ENCODE measurements at regions not wholly inside any gene's neighbourhood (a gene's known extent, or its start where the extent isn't known, plus 50 kb on each side); places are given as distances from the start of the nearest gene placed in this dataset.
A peak's percentile ranks its signal among the peaks of the same experiment; 100 is the strongest.

- no peak for TF ChIP-seq CTCF (IDR thresholded peaks at IDR 0.05)
- no peak for TF ChIP-seq EP300 (IDR thresholded peaks at IDR 0.05)
- no peak for TF ChIP-seq POLR2A (IDR thresholded peaks at IDR 0.05)
- no peak for TF ChIP-seq POLR2AphosphoS5 (IDR thresholded peaks at IDR 0.05)
- no peak for DNase-seq (ENCODE audit: low spot score in 2 of 2)
- Histone ChIP-seq H3K4me3 (no peak overlapping the region), H3K4me1 (no peaks in the 10 kb centered on the region), H3K9me3 (no peaks in the 10 kb centered on the region), H3K27me3 (no peaks in the 10 kb centered on the region), H3K27ac (no peak overlapping the region), H3K36me3 (no peaks in the 10 kb centered on the region)
Measured at GRCh38 chr5:53416144-53416738, 64.2 kb upstream of the FST start.

- no peaks in the 10 kb centered on the region for H3K36me3 ChIP-seq
- no peaks in the 10 kb centered on the region for H3K27me3 ChIP-seq
- peak overlapping the region; percentile 30 for H3K27ac ChIP-seq
- TF ChIP-seq EP300 (IDR thresholded peaks at IDR 0.05) (no peak), POLR2AphosphoS5 (IDR thresholded peaks at IDR 0.05) (no peak), POLR2A (IDR thresholded peaks at IDR 0.05) (no peak), CTCF (IDR thresholded peaks at IDR 0.05) (no peak)
- no peaks in the 10 kb centered on the region for H3K9me3 ChIP-seq
- H3K4me3 ChIP-seq, result no peak overlapping the region
- WGBS, result 80% methylated on average over 4 of the region's 4 CpGs
- no peak for DNase-seq (ENCODE audit: low spot score in 2 of 2)
- H3K4me1 ChIP-seq, result no peaks in the 10 kb centered on the region
Measured at GRCh38 chr5:53418409-53418808, 62.0 kb upstream of the FST start.

- Histone ChIP-seq H3K4me3 (no peak overlapping the region), H3K27me3 (no peaks in the 10 kb centered on the region), H3K27ac (peak overlapping the region; percentile 58), H3K9me3 (no peaks in the 10 kb centered on the region), H3K4me1 (no peaks in the 10 kb centered on the region), H3K36me3 (no peaks in the 10 kb centered on the region)
- WGBS, result 66% methylated on average over 5 of the region's 5 CpGs
- no peak for DNase-seq (ENCODE audit: low spot score in 2 of 2)
- TF ChIP-seq POLR2AphosphoS5 (IDR thresholded peaks at IDR 0.05) (no peak), POLR2A (IDR thresholded peaks at IDR 0.05) (no peak), EP300 (IDR thresholded peaks at IDR 0.05) (no peak), CTCF (IDR thresholded peaks at IDR 0.05) (no peak)
Measured at GRCh38 chr5:53418826-53419658, 61.4 kb upstream of the FST start.

GRCh38 chr5:53422539-53422938 lies 57.9 kb upstream of the FST start:
- no peak for TF ChIP-seq EP300 (IDR thresholded peaks at IDR 0.05)
- TF ChIP-seq POLR2A (IDR thresholded peaks at IDR 0.05), result no peak
- TF ChIP-seq POLR2AphosphoS5 (IDR thresholded peaks at IDR 0.05), result no peak
- TF ChIP-seq CTCF (IDR thresholded peaks at IDR 0.05), result no peak
- WGBS, result 77% methylated on average over 3 of the region's 3 CpGs
- H3K9me3 ChIP-seq, result no peaks in the 10 kb centered on the region
- no peaks in the 10 kb centered on the region for H3K27me3 ChIP-seq
- H3K4me1 ChIP-seq, result peaks cover 12% of the 10 kb centered on the region
- no peak overlapping the region for H3K4me3 ChIP-seq
- no peak for DNase-seq (ENCODE audit: low spot score in 2 of 2)
- H3K36me3 ChIP-seq, result no peaks in the 10 kb centered on the region
- H3K27ac ChIP-seq, result no peak overlapping the region

- Histone ChIP-seq H3K27me3 (no peaks in the 10 kb centered on the region), H3K4me3 (no peak overlapping the region), H3K4me1 (peaks cover 12% of the 10 kb centered on the region), H3K27ac (no peak overlapping the region), H3K9me3 (no peaks in the 10 kb centered on the region), H3K36me3 (no peaks in the 10 kb centered on the region)
- 41% methylated on average over 1 of the region's 1 CpG for WGBS
- DNase-seq (ENCODE audit: low spot score in 2 of 2), result no peak
- TF ChIP-seq CTCF (IDR thresholded peaks at IDR 0.05) (no peak), EP300 (IDR thresholded peaks at IDR 0.05) (no peak), POLR2A (IDR thresholded peaks at IDR 0.05) (no peak), POLR2AphosphoS5 (IDR thresholded peaks at IDR 0.05) (no peak)
Measured at GRCh38 chr5:53423724-53424123, 56.7 kb upstream of the FST start.
